WERI-Rb-1 (cell line): ENCODE measurements at regions not wholly inside any gene's neighbourhood (a gene's known extent, or its start where the extent isn't known, plus 50 kb on each side); places are given as distances from the start of the nearest gene placed in this dataset.

Experiments used
- DNase-seq: peaks from one replicate; pipeline ENCODE4 v3.0.0-alpha.2; 2020
- H3K27ac ChIP-seq: fragments of 250-450 bp; sonication (Bioruptor Pico); 2 replicates; pipeline ENCODE4 v1.5.1; 2020; ENCODE audit warnings: mild to moderate bottlenecking, moderate library complexity
- H3K27me3 ChIP-seq: fragments of 250-450 bp; sonication (Bioruptor Pico); 2 replicates; pipeline ENCODE4 v1.5.1; 2021; ENCODE audit warnings: mild to moderate bottlenecking, low read depth, moderate library complexity; ENCODE audit not compliant: insufficient read depth, severe bottlenecking
- H3K36me3 ChIP-seq: fragments of 250-450 bp; sonication (Bioruptor Pico); 2 replicates; pipeline ENCODE4 v1.5.1; 2020; ENCODE audit warnings: mild to moderate bottlenecking, moderate library complexity
- H3K4me3 ChIP-seq: 2 replicates; pipeline ENCODE4 v1.5.1; 2011; ENCODE audit warnings: low read depth, mild to moderate bottlenecking, control low read depth, low read length
- H3K9me3 ChIP-seq: fragments of 250-450 bp; sonication (Bioruptor Pico); 2 replicates; pipeline ENCODE4 v1.5.1; 2021; ENCODE audit warnings: mild to moderate bottlenecking, moderate library complexity; ENCODE audit not compliant: severe bottlenecking
- TF ChIP-seq, protein P1 (sequence below): IDR thresholded peaks from 2 replicates; pipeline ENCODE4 v1.5.1; 2011; ENCODE audit warnings: low read depth, mild to moderate bottlenecking, control low read depth, inconsistent platforms, low read length

DNA sequence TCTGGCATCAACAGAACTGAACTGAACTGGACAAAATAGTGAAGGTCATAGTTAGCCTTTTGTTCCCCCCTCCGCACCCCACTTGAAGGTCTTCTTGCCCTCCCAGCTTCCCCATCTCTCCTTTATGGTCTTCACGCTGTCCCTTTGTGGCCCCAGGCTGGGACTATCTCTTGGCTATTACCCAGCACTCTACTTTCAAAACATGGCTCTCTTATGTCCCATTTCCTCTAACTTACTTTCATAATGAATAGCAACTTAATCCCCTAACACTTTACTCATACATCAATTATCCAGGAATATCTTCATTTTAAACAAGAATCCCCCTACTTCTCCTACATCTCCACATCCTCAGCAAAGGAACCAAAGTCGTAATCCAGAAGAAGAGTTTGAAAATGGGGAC lies 135.3 kb upstream of the ITGB1 start:
- H3K36me3 ChIP-seq: no peaks in the 10 kb centered on the region
- H3K27me3 ChIP-seq: no peaks in the 10 kb centered on the region
- H3K27ac ChIP-seq: no peak overlapping the region
- H3K4me3 ChIP-seq: no peak overlapping the region
- TF ChIP-seq, protein P1, sequence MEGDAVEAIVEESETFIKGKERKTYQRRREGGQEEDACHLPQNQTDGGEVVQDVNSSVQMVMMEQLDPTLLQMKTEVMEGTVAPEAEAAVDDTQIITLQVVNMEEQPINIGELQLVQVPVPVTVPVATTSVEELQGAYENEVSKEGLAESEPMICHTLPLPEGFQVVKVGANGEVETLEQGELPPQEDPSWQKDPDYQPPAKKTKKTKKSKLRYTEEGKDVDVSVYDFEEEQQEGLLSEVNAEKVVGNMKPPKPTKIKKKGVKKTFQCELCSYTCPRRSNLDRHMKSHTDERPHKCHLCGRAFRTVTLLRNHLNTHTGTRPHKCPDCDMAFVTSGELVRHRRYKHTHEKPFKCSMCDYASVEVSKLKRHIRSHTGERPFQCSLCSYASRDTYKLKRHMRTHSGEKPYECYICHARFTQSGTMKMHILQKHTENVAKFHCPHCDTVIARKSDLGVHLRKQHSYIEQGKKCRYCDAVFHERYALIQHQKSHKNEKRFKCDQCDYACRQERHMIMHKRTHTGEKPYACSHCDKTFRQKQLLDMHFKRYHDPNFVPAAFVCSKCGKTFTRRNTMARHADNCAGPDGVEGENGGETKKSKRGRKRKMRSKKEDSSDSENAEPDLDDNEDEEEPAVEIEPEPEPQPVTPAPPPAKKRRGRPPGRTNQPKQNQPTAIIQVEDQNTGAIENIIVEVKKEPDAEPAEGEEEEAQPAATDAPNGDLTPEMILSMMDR: no peak
- no peak for DNase-seq
- no peaks in the 10 kb centered on the region for H3K9me3 ChIP-seq

DNA sequence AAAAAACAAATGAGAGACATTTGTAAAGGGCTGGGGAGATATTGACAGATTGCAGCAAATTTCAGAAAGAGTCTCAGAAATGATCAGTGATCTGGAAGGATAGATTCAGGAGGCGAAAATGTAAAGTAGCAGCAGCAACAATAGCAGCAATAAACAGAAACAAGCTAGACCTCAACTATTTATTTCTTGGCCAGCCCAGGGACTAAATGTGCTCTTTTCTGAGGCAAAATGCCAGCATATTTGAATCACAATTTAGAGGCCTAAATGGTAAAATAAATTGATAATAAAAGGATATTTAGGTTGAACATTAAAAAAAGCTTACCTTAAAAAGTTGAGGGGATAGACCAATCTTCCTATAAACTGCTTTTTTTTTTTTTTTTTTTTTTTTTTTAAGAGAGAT lies 134.6 kb upstream of the ITGB1 start:
- H3K27me3 ChIP-seq: no peaks in the 10 kb centered on the region
- H3K4me3 ChIP-seq: no peak overlapping the region
- H3K36me3 ChIP-seq: no peaks in the 10 kb centered on the region
- DNase-seq: no peak
- H3K27ac ChIP-seq: no peak overlapping the region
- no peaks in the 10 kb centered on the region for H3K9me3 ChIP-seq
- TF ChIP-seq, protein P1: no peak

DNA sequence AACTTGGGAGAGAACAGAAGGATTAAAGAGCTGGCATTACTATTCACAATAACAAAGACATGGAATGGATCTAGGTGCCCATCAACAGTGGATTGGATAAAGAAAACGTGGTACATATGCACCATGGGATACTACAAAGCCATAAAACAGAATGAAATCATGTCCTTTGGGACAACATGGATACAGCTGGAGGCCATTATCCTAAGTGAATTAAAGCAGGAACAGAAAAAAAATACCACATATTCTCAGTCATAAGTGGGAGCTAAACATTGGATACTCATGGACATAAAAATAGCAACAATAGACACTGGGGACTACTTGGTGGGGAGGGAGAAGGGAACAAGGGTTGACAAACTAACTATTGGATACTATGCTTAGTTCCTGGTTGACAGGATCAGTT lies 133.2 kb upstream of the ITGB1 start:
- TF ChIP-seq, protein P1: no peak
- Histone ChIP-seq H3K9me3 (no peaks in the 10 kb centered on the region), H3K36me3 (no peaks in the 10 kb centered on the region), H3K4me3 (no peak overlapping the region), H3K27me3 (no peaks in the 10 kb centered on the region), H3K27ac (no peak overlapping the region)
- DNase-seq: no peak

DNA sequence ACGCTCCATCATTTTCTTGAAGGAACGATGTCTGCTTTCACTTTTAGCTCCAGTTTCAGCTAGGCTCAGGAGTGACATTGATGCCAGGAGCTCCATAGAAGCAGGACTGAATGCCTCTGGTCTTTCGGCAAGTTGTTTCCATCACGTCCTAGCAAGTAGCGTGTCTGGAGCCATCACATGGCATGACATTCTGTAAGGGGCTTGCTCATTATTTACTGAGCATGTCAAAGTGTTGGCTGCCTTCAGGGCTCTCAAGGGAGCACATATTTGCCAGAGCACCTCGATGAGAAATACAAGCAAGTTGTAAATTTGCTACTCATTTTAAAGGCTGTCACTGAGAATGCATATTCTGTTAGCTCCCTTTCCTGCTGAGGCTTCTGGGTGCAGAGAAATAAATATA lies 131.0 kb upstream of the ITGB1 start:
- no peaks in the 10 kb centered on the region for H3K36me3 ChIP-seq
- H3K9me3 ChIP-seq: no peaks in the 10 kb centered on the region
- DNase-seq: no peak
- TF ChIP-seq, protein P1: no peak
- no peak overlapping the region for H3K4me3 ChIP-seq
- no peaks in the 10 kb centered on the region for H3K27me3 ChIP-seq
- no peak overlapping the region for H3K27ac ChIP-seq

DNA sequence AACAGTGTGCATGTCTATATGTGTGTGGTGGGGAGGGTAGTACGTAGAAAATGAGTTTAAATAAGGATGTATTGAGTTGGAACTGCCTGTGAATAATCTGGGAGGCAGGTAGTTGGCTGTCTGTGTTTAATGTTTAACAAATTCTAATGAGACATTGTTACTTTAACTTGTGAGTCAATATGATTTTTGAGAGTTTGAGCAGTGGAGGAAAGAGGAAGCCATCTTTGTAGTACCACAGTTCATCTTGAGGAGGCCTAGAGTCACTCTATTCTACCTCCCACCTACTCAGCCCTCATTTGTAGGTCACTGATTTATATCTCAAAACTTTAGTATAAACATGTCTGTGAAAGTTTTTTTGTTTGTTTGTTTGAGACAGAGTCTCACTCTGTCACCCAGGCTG lies 129.9 kb upstream of the ITGB1 start:
- no peak overlapping the region for H3K27ac ChIP-seq
- no peaks in the 10 kb centered on the region for H3K27me3 ChIP-seq

DNA sequence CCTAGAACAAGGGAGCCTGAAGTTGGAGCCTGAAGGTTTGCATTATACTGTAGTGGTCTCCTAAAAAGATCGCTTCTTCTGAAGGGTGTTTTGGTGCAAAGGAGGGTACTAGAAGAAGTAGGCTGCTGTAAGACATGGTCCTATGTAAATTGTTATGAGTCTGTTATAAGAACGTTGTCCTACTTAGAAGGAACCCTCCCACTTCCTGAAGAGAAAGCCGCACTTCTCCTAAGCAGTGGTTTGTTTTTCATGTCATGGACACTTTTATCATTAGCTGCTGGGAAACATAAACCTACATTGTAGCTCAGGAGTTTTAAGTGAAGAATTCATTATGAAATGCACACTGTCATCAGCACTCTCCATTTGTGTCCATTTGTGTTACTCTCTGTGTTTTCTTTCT lies 129.1 kb upstream of the ITGB1 start:
- Histone ChIP-seq H3K36me3 (no peaks in the 10 kb centered on the region), H3K27me3 (no peaks in the 10 kb centered on the region), H3K4me3 (no peak overlapping the region), H3K27ac (no peak overlapping the region), H3K9me3 (no peaks in the 10 kb centered on the region)
- TF ChIP-seq, protein P1: no peak
- no peak for DNase-seq

More for the DNA sequence above, 129.9 kb upstream of the ITGB1 start:
- DNase-seq: no peak
- Histone ChIP-seq H3K36me3 (no peaks in the 10 kb centered on the region), H3K9me3 (no peaks in the 10 kb centered on the region), H3K4me3 (no peak overlapping the region)
- TF ChIP-seq, protein P1: no peak
